Activated naive CD4-positive, alpha-beta T cell treated with anti-CD3 and anti-CD28 coated beads, Interleukin-2, amount 50 U/mL, for 72 hours (primary cell): ENCODE measurements at regions not wholly inside any gene's neighbourhood (a gene's known extent, or its start where the extent isn't known, plus 50 kb on each side); places are given as distances from the start of the nearest gene placed in this dataset.
"Not testable (repeated sequence)": the region's sequence is repeated elsewhere in the genome, so short reads cannot be mapped to it uniquely, and the experiment has no call there.

Experiments used
- ATAC-seq, 2 donors: fragments of 150-1000 bp; cut with Tn5 transposase; 2 replicates each; pipeline ENCODE4 v1.10.0; 2021; ENCODE audit warnings: mild to moderate bottlenecking in 2 of 2, moderate library complexity in 2 of 2
- DNase-seq, 2 donors: peaks; one replicate each; pipeline ENCODE4 v3.0.0; 2021 to 2022; ENCODE audit warnings: low spot score in 2 of 2
- H3K27ac Mint-ChIP-seq, 2 donors: one replicate each; pipeline ENCODE4 v1.8.0; 2022; ENCODE audit warnings: mild to moderate bottlenecking in 2 of 2, mixed read lengths in 2 of 2
- H3K36me3 Mint-ChIP-seq, 2 donors: one replicate each; pipeline ENCODE4 v1.8.0; 2022; ENCODE audit warnings: mixed read lengths in 2 of 2
- H3K9me3 Mint-ChIP-seq, 2 donors: one replicate each; pipeline ENCODE4 v1.8.0; 2022; ENCODE audit warnings: mixed read lengths in 2 of 2

- not testable (repeated sequence) for H3K36me3 Mint-ChIP-seq, ATAC-seq, DNase-seq, H3K9me3 Mint-ChIP-seq, H3K27ac Mint-ChIP-seq
Measured at GRCh38 chr4:164277414-164277813, 476.5 kb upstream of the SMIM31 start.

GRCh38 chr4:164287173-164287572, 466.8 kb upstream of the SMIM31 start:
- H3K9me3 Mint-ChIP-seq: peaks cover 0 to 4% of the 10 kb centered on the region in 2 donors
- H3K27ac Mint-ChIP-seq: no peak overlapping the region
- DNase-seq (no peak), ATAC-seq (no peak)
- H3K36me3 Mint-ChIP-seq: no peaks in the 10 kb centered on the region

DNA sequence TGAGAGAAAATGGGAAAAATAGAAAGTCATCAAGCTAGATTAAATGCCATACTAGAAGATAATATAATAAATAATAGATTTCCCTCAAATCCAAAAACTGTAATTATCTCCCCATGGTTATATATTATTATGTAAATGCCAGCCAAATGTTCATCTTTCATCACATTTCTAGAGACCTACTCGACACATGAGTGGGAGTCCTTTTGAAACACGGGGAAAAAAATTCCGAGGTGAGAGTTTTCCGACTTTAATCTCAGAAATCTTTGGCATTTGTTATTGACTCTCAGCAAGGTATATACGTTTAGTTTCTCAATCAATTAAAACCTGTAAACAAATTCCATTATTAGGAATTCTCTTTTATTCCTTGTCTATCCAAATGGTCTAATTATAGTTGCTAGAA, 465.4 kb upstream of the SMIM31 start:
- no peak for ATAC-seq
- DNase-seq: no peak
- peaks cover 0 to 4% of the 10 kb centered on the region in 2 donors for H3K9me3 Mint-ChIP-seq
- no peak overlapping the region for H3K27ac Mint-ChIP-seq
- no peaks in the 10 kb centered on the region for H3K36me3 Mint-ChIP-seq

- ATAC-seq (no peak), DNase-seq (no peak)
- no peaks in the 10 kb centered on the region for H3K36me3 Mint-ChIP-seq
- no peak overlapping the region for H3K27ac Mint-ChIP-seq
- H3K9me3 Mint-ChIP-seq: peaks cover 0 to 7% of the 10 kb centered on the region in 2 donors
Measured at GRCh38 chr4:164293203-164293602, 460.7 kb upstream of the SMIM31 start.

DNA sequence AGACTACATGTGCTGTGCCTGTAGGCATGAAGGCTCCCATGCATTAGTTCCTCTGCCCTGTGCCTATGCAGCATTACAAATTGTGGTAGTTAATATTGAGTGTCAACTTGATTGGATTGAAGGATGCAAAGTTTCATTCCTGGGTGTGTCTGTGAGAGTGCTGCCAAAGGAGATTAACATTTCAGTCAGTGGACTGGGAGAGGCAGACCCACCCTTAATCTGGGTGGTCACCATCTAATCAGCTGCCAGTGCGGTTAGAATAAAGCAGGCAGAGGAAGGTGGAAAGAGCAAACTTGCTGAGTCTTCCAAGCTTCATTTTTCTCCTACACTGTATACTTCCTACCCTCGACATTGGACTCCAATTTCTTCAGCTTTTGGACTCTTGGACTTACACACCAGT, 460.2 kb upstream of the SMIM31 start:
- peaks cover 0 to 7% of the 10 kb centered on the region in 2 donors for H3K9me3 Mint-ChIP-seq
- no peak for ATAC-seq
- H3K36me3 Mint-ChIP-seq: no peaks in the 10 kb centered on the region
- no peak for DNase-seq
- H3K27ac Mint-ChIP-seq: no peak overlapping the region

- ATAC-seq: no peak
- no peaks in the 10 kb centered on the region for H3K36me3 Mint-ChIP-seq
- DNase-seq: no peak
- no peak overlapping the region for H3K27ac Mint-ChIP-seq
- H3K9me3 Mint-ChIP-seq: peaks cover 0 to 2% of the 10 kb centered on the region in 2 donors
Measured at GRCh38 chr4:164301430-164301829, 452.5 kb upstream of the SMIM31 start.

GRCh38 chr4:164304101-164304639, 449.8 kb upstream of the SMIM31 start:
- peaks cover 0 to 2% of the 10 kb centered on the region in 2 donors for H3K9me3 Mint-ChIP-seq
- H3K36me3 Mint-ChIP-seq: no peaks in the 10 kb centered on the region
- ATAC-seq (no peak), DNase-seq (no peak)
- H3K27ac Mint-ChIP-seq: no peak overlapping the region

DNA sequence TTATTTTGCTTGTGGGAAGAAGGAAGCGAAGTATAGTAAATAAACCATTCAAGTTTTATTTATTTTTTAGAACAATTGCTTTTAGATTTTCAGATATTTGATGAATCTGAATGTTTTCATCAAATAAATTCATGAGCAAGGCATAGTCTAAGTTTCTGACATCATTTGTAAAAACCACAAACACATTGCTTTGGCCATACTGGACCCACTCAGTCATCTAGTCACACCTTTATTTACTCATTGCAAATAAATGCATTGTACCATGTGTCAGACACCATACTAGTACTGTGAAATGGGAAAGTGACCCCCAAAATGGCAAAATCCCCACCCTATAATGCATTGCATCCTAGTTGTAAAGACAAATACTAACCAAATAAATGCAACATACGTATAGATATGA, 449.1 kb upstream of the SMIM31 start:
- DNase-seq: no peak
- peaks cover 0 to 2% of the 10 kb centered on the region in 2 donors for H3K9me3 Mint-ChIP-seq
- H3K36me3 Mint-ChIP-seq: no peaks in the 10 kb centered on the region
- no peak overlapping the region for H3K27ac Mint-ChIP-seq
- ATAC-seq: no peak

DNA sequence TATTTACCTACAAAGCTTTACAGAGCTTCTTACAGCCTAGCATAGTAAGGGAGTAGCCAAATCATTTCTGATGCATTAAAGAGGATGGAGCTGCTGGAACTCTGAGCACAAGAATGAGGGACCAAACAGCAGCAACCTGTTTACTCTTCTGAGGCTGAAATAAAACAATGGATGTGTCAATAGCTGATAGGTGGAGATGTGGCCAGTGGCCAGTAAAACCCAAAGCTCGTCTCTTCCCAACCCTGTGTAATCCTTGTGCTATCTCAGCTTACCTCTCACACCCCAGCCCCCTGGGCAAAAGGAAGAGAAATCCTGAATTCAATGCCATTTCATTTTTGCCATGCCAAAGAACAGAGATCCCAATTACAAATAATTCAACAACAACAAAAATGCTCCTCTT, 446.7 kb upstream of the SMIM31 start:
- Mint-ChIP-seq H3K9me3 (peaks cover 0 to 2% of the 10 kb centered on the region in 2 donors), H3K27ac (no peak overlapping the region), H3K36me3 (no peaks in the 10 kb centered on the region)
- ATAC-seq (no peak), DNase-seq (no peak)

- no peak for ATAC-seq
- no peaks in the 10 kb centered on the region for H3K36me3 Mint-ChIP-seq
- DNase-seq: no peak
- H3K9me3 Mint-ChIP-seq: no peaks in the 10 kb centered on the region
- no peak overlapping the region for H3K27ac Mint-ChIP-seq
Measured at GRCh38 chr4:164312671-164313070, 441.3 kb upstream of the SMIM31 start.

GRCh38 chr4:164313853-164314252, 440.1 kb upstream of the SMIM31 start:
- DNase-seq (no peak), ATAC-seq (no peak)
- Mint-ChIP-seq H3K36me3 (no peaks in the 10 kb centered on the region), H3K27ac (no peak overlapping the region), H3K9me3 (no peaks in the 10 kb centered on the region)

GRCh38 chr4:164318350-164318749, 435.6 kb upstream of the SMIM31 start:
- Mint-ChIP-seq H3K9me3 (no peaks in the 10 kb centered on the region), H3K27ac (no peak overlapping the region), H3K36me3 (no peaks in the 10 kb centered on the region)
- DNase-seq: no peak
- ATAC-seq: no peak

DNA sequence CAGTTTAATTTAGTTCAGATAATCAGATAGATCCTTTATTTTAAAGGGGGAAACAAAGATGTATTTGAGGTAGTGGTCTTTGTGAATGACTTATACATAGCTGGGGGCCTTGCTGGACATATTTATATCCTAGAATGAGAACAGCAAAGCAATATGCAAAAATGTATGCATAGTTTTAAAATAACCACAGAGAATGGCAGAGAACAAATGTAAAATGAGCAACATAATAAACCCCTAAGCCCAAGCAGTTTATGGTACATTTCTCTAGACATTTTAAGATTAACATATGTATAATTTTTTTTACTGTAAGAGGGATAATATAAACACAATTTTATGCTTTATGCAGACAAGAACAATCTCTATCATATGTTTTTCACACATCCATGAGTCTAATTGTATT, 434.2 kb upstream of the SMIM31 start:
- no peaks in the 10 kb centered on the region for H3K36me3 Mint-ChIP-seq
- no peaks in the 10 kb centered on the region for H3K9me3 Mint-ChIP-seq
- H3K27ac Mint-ChIP-seq: no peak overlapping the region
- ATAC-seq (no peak), DNase-seq (no peak)

DNA sequence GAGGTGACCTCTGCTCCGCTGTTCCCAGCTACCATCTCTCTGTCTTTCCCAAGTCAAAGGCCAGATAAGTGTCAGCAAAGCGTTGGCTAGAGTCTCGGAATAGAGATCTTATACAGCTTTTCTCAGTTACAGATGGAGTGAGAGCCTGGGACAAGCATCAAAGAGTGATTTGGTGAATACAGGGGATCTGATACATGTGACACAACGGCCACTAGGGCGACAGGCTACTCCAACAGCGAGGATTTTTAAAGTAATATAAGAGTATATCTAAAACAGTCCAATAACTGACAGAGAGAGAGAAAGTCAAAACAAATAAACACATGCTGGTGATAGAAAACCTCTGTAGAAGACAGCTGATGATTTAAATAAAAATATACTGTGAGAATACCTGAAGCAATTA, 433.1 kb upstream of the SMIM31 start:
- DNase-seq (no peak), ATAC-seq (no peak)
- no peak overlapping the region for H3K27ac Mint-ChIP-seq
- H3K9me3 Mint-ChIP-seq: no peaks in the 10 kb centered on the region
- no peaks in the 10 kb centered on the region for H3K36me3 Mint-ChIP-seq

DNA sequence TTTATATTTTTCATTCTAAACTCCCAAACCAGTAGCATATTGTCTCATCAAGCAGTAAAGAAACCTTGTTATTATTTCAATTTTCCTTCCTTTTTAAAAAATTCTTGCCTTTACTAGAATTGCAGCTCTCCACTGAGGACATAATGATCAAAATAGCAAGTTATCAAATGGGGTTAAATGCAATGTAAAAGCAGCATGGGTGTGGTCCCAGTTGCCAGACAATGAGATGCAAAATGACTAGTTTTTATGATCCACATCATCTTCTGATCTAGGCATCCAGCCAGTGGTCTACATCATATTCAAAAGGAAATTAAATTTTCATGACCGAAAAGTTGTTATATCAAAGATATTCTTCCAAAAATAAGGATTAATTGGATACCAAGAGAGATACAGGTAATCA, 427.9 kb upstream of the SMIM31 start:
- Mint-ChIP-seq H3K27ac (no peak overlapping the region), H3K36me3 (no peaks in the 10 kb centered on the region), H3K9me3 (peaks cover 0 to 5% of the 10 kb centered on the region in 2 donors)
- ATAC-seq (no peak), DNase-seq (no peak)

- no peaks in the 10 kb centered on the region for H3K36me3 Mint-ChIP-seq
- DNase-seq (no peak), ATAC-seq (no peak)
- no peak overlapping the region for H3K27ac Mint-ChIP-seq
- peaks cover 0 to 7% of the 10 kb centered on the region in 2 donors for H3K9me3 Mint-ChIP-seq
Measured at GRCh38 chr4:164337219-164337944, 416.5 kb upstream of the SMIM31 start.

- Mint-ChIP-seq H3K9me3 (peaks cover 0 to 8% of the 10 kb centered on the region in 2 donors), H3K27ac (no peak overlapping the region)
Measured at GRCh38 chr4:164343472-164343976, 410.4 kb upstream of the SMIM31 start.

GRCh38 chr4:164345756-164346155, 408.2 kb upstream of the SMIM31 start:
- Mint-ChIP-seq H3K9me3 (peaks cover 0 to 8% of the 10 kb centered on the region in 2 donors), H3K27ac (no peak overlapping the region), H3K36me3 (no peaks in the 10 kb centered on the region)
- no peak for DNase-seq
- no peak for ATAC-seq

More at GRCh38 chr4:164343472-164343976, 410.4 kb upstream of the SMIM31 start:
- ATAC-seq: no peak
- H3K36me3 Mint-ChIP-seq: no peaks in the 10 kb centered on the region
- DNase-seq: no peak
